Gastroesophageal sphincter (tissue), 4 donors: ENCODE measurements at regions not wholly inside any gene's neighbourhood (a gene's known extent, or its start where the extent isn't known, plus 50 kb on each side); places are given as distances from the start of the nearest gene placed in this dataset.

Experiments
- ATAC-seq: fragments of 150-250 bp; one replicate; pipeline ENCODE4 v1.9.1; 2016; ENCODE audit warnings: mild to moderate bottlenecking, moderate library complexity
- H3K27ac ChIP-seq, 4 donors: fragments of 200-600 bp; sonication (generic) in 3 of 4; 1 replicate in 3 of 4; 2 replicates in 1 of 4; pipeline ENCODE4 v1.5.1; 2016 to 2019
- H3K27me3 ChIP-seq: fragments of 200-600 bp; sonication (generic); one replicate; pipeline ENCODE4 v1.5.1; 2019
- H3K36me3 ChIP-seq, 2 donors: fragments of 200-600 bp; sonication (generic); one replicate each; pipeline ENCODE4 v1.5.1; 2019; ENCODE audit warnings: control low read depth in 1 of 2
- H3K4me1 ChIP-seq, 3 donors: fragments of 200-600 bp; sonication (generic); 1 replicate in 2 of 3; 2 replicates in 1 of 3; pipeline ENCODE4 v1.5.1; 2016 to 2019; ENCODE audit warnings: control low read depth in 2 of 3
- H3K4me3 ChIP-seq, 2 donors: fragments of 200-600 bp; sonication (generic); one replicate each; pipeline ENCODE4 v1.5.1; 2019; ENCODE audit warnings: mild to moderate bottlenecking in 1 of 2, moderate library complexity in 1 of 2
- H3K9me3 ChIP-seq, 3 donors: fragments of 200-600 bp; sonication (generic); one replicate each; pipeline ENCODE4 v1.5.1; 2017 to 2019; ENCODE audit warnings: control low read depth in 2 of 3
- EP300 ChIP-seq: sonication (generic); formaldehyde crosslinking; IDR thresholded peaks from one replicate; pipeline ENCODE4 v1.6.1; 2017; ENCODE audit warnings: antibody characterized with exemption, mild to moderate bottlenecking
- POLR2A ChIP-seq, 2 donors: fragments of 450-650 bp; IDR thresholded peaks; one replicate each; pipeline ENCODE4 v1.6.1; 2017; ENCODE audit warnings: antibody characterized with exemption in 2 of 2, mild to moderate bottlenecking in 2 of 2, moderate library complexity in 1 of 2
- POLR2AphosphoS5 ChIP-seq: sonication (generic); formaldehyde crosslinking; IDR thresholded peaks from one replicate; pipeline ENCODE4 v1.6.1; 2017; ENCODE audit warnings: antibody characterized with exemption
- WGBS, 2 donors: methylation state at CpG; one replicate each; pipeline ENCODE4 v1.1.5; 2018; ENCODE audit warnings: low coverage in 1 of 2; 5-methylcytosine and 5-hydroxymethylcytosine counted together
- TF ChIP-seq, protein P1 (sequence below), 4 experiments: fragments of 200-600 bp in 2 of 4; fragments of 450-650 bp in 2 of 4; sonication (generic) in 1 of 4; IDR thresholded peaks; one replicate each; pipeline ENCODE4 v1.5.1; 2017 to 2019; ENCODE audit warnings: antibody characterized with exemption in 4 of 4, mild to moderate bottlenecking in 2 of 4, moderate library complexity in 2 of 4

DNA sequence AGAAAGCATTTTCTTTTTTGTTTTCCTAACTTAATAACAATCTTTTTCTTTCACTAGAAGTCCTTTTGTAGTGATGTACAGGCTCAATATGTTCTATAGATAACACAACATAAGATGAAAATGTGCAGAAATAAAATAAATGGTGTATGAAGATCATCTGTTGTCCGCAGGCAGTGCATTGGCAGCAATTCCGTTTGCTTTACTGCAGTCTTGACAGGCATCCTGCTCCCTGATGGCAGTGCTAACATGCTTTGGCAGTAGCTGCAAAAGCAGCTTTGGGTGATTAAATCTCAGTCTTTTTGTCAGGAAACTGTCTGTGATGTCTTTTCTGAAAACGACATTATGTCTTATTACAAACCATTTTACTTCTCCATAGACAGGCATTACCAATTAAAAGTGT lies 131.4 kb downstream of the TRAM1L1 start:
- Histone ChIP-seq H3K4me3 (no peak overlapping the region), H3K9me3 (no peaks in the 10 kb centered on the region), H3K27me3 (no peaks in the 10 kb centered on the region), H3K4me1 (no peaks in the 10 kb centered on the region), H3K36me3 (no peaks in the 10 kb centered on the region), H3K27ac (no peak overlapping the region)
- no peak for TF ChIP-seq POLR2AphosphoS5
- no peak for TF ChIP-seq POLR2A (IDR thresholded peaks at IDR 0.05)
- TF ChIP-seq, protein P1, sequence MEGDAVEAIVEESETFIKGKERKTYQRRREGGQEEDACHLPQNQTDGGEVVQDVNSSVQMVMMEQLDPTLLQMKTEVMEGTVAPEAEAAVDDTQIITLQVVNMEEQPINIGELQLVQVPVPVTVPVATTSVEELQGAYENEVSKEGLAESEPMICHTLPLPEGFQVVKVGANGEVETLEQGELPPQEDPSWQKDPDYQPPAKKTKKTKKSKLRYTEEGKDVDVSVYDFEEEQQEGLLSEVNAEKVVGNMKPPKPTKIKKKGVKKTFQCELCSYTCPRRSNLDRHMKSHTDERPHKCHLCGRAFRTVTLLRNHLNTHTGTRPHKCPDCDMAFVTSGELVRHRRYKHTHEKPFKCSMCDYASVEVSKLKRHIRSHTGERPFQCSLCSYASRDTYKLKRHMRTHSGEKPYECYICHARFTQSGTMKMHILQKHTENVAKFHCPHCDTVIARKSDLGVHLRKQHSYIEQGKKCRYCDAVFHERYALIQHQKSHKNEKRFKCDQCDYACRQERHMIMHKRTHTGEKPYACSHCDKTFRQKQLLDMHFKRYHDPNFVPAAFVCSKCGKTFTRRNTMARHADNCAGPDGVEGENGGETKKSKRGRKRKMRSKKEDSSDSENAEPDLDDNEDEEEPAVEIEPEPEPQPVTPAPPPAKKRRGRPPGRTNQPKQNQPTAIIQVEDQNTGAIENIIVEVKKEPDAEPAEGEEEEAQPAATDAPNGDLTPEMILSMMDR (IDR thresholded peaks at IDR 0.05) = no peak
- no peak for TF ChIP-seq EP300
- WGBS, 2 donors = 40 to 41% methylated on average over 3 of the region's 3 CpGs
- ATAC-seq = no peak

DNA sequence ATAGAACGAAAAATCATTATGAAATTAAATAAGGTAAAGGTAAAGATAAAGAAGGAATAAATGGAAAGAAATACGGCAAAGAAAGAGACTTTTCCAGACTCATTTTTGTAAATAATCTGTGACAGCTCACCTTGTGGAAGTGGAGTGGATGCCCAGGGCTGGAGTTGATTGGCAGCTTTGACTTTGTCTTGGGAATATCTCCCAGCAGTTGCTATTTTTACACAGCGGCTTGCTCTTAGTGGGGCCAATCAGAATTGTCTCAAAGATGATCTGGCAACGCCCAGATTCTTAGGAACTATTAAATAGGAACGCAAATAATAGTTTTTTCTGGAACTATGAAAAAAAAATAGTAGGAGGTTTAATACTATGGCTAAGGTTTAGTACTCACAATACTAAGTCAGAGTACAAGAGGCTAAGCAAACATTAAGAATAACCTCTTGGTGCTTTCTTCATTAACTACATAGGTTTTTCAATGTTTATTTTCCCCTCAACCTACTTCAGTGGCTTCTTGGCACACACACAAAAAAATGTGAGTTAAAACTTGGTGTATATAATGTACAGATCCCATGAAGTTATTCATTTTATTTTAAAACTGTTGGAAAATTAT lies 132.7 kb downstream of the TRAM1L1 start:
- TF ChIP-seq, protein P1 (IDR thresholded peaks at IDR 0.05) = no peak
- TF ChIP-seq POLR2A (IDR thresholded peaks at IDR 0.05) (no peak), POLR2AphosphoS5 (no peak), EP300 (no peak)
- Histone ChIP-seq H3K4me3 (no peak overlapping the region), H3K4me1 (no peaks in the 10 kb centered on the region), H3K9me3 (no peaks in the 10 kb centered on the region), H3K36me3 (no peaks in the 10 kb centered on the region), H3K27ac (no peak overlapping the region), H3K27me3 (no peaks in the 10 kb centered on the region)
- 40 to 68% methylated on average over 5 of the region's 5 CpGs for WGBS, 2 donors
- ATAC-seq = no peak

DNA sequence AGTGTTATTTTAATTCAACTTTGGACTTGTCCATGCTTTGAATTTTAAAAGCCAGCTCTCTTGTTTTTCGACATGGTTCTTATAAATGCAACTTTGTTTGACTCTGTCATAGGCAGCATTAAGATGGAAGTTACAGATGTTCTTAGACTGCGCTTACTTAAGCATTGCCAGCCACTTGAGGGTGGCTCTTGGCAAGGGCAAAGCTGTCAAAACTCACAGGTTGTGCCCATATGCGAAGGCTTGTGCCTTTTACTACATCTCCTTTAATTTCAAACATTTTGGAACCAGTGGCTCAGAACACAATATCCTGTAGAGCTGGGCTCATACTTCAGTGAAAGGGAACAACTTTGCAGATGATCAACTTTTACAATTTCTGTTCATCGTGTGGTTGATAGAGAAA lies 135.5 kb downstream of the TRAM1L1 start:
- Histone ChIP-seq H3K36me3 (no peaks in the 10 kb centered on the region), H3K27ac (no peak overlapping the region), H3K27me3 (no peaks in the 10 kb centered on the region), H3K9me3 (no peaks in the 10 kb centered on the region), H3K4me1 (no peaks in the 10 kb centered on the region), H3K4me3 (no peak overlapping the region)
- WGBS, 2 donors = 72 to 89% methylated on average over 3 to 4 of the region's 4 CpGs
- no peak for ATAC-seq
- no peak for TF ChIP-seq EP300
- no peak for TF ChIP-seq POLR2AphosphoS5
- TF ChIP-seq POLR2A (IDR thresholded peaks at IDR 0.05) = no peak

DNA sequence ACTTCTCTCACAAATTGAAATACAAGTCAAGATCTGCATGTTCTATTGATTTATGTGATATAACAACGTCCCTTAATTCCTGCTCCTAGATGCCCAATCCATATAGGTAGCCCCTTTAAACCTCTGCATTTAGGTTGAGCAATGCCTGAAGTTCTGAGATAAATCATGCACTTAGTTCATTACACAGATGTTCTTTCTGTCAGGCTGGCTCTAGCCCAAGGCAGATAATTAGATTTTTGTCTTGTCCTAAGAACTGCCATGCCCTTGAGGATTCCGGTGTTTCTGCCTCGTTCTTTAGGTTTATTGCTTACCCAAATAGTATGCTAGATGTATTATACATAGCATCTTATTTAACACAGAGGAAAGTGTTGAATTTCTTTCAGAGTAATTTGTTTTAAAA lies 143.1 kb downstream of the TRAM1L1 start:
- Histone ChIP-seq H3K4me3 (no peak overlapping the region), H3K9me3 (no peaks in the 10 kb centered on the region), H3K36me3 (no peaks in the 10 kb centered on the region), H3K27ac (no peak overlapping the region), H3K4me1 (no peaks in the 10 kb centered on the region), H3K27me3 (no peaks in the 10 kb centered on the region)
- no peak for ATAC-seq
- WGBS, 2 donors = 27 to 36% methylated on average over 3 of the region's 3 CpGs
- TF ChIP-seq POLR2A (IDR thresholded peaks at IDR 0.05) (no peak), POLR2AphosphoS5 (no peak), EP300 (no peak)
- TF ChIP-seq, protein P1 (IDR thresholded peaks at IDR 0.05) = no peak

DNA sequence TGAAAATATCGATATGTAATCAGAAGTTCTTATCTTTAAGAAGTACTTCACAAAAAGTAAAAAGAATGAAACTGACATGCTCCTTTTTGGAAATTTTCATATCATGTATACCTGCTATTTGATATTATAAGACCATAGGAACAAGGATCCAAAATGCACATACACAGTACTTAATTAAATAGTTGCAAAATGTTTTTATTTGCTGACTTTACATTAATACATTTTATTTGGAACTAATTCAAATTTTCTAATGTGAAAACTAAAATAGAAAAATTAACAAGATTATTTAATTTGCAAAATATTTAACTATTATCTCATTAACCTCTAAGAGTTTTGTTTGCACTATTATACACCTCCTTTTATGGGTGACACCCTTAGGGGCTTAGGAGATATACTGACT lies 155.0 kb downstream of the TRAM1L1 start:
- ATAC-seq = no peak
- Histone ChIP-seq H3K36me3 (no peaks in the 10 kb centered on the region), H3K4me1 (peaks cover 0 to 8% (median 4%) of the 10 kb centered on the region in 3 donors), H3K9me3 (no peaks in the 10 kb centered on the region), H3K27ac (no peak overlapping the region), H3K4me3 (no peak overlapping the region), H3K27me3 (peaks cover 13% of the 10 kb centered on the region)
- no peak for TF ChIP-seq POLR2AphosphoS5
- no peak for TF ChIP-seq EP300
- TF ChIP-seq, protein P1 (IDR thresholded peaks at IDR 0.05) = no peak
- no peak for TF ChIP-seq POLR2A (IDR thresholded peaks at IDR 0.05)
- 95 to 100% methylated on average over 1 of the region's 1 CpG for WGBS, 2 donors
